ENCODE measurements at regions not wholly inside any gene's neighbourhood (a gene's known extent, or its start where the extent isn't known, plus 50 kb on each side); places are given as distances from the start of the nearest gene placed in this dataset.

DNA sequence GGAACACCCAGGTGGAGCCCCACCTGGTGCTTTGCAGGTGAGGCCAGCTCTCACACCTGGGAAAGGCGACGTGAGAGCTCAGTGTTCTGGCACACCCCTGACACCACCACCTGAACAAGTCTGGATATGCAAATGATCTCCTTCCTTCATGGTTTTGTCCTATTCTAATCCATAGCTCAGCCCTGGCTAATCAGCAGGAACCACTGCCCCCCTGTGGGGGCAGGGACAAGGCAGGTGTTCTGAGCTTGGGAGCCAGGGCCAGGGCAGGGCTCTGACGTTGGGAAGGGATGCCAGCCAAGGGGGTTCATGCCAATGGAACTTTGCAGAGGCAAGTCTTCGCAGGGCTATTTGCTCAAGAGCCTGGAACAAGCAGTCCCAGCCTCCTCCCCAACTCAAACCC, 144.2 kb downstream of the TRIM29 start:
- TF ChIP-seq, protein P1, sequence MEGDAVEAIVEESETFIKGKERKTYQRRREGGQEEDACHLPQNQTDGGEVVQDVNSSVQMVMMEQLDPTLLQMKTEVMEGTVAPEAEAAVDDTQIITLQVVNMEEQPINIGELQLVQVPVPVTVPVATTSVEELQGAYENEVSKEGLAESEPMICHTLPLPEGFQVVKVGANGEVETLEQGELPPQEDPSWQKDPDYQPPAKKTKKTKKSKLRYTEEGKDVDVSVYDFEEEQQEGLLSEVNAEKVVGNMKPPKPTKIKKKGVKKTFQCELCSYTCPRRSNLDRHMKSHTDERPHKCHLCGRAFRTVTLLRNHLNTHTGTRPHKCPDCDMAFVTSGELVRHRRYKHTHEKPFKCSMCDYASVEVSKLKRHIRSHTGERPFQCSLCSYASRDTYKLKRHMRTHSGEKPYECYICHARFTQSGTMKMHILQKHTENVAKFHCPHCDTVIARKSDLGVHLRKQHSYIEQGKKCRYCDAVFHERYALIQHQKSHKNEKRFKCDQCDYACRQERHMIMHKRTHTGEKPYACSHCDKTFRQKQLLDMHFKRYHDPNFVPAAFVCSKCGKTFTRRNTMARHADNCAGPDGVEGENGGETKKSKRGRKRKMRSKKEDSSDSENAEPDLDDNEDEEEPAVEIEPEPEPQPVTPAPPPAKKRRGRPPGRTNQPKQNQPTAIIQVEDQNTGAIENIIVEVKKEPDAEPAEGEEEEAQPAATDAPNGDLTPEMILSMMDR (IDR thresholded peaks at IDR 0.05) = no peak
- no peak for ATAC-seq (ENCODE audit: insufficient number of reproducible peaks, low FRiP score, low read depth)

DNA sequence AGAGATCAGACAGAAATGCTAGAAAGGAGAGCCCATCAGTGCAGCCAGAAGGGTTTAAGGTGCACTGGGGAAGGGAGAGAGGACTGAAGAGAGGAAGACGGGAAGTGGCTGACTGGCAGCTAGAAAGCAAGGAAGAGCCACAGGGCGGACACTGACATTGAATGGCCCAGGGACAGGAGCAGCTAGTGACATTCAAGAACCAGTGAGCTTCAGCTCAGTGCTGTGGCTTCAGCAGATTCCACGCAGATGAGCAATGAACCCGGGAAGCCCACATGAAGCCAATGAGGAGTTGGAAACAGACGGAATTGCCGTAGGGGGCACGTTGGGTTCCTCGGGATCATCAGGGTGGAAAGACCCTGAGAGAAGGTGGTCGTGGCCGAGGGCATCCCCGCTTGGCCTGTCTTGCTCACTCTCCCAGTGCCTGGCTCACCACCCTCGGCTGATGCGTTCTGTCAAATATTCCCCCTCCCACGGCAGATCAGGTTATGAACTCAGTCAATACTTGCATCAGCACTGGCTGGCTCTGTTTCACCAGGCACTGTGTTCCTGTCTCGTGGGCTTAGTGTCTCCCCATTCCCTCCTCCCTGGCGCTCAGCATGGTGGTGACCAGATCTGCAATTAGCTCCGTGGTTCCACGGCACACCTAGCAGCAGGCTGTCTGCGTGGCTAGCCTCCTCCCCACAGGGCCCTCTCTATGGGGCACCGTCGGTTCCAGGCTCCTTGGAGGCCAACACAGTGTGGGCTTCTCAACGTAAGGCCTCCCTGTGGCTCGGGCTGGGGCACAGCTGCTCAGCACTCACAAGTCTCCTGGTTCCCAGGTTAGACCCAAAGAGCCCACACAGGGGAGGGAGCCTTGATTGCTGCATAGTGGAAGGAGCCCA, 145.5 kb downstream of the TRIM29 start:
- no peak overlapping the region for H3K4me3 ChIP-seq
- DNase-seq (ENCODE audit: low spot score) (no peak), ATAC-seq (ENCODE audit: insufficient number of reproducible peaks, low FRiP score, low read depth) (no peak)
- H3K27ac ChIP-seq = no peak overlapping the region
- no peaks in the 10 kb centered on the region for H3K9me3 ChIP-seq
- H3K36me3 ChIP-seq = no peaks in the 10 kb centered on the region
- peaks cover 0 to 5% of the 10 kb centered on the region in 2 donors for H3K4me1 ChIP-seq (ENCODE audit: control insufficient read depth in 1 of 2, low read depth in 2 of 2)
- TF ChIP-seq, protein P1 (IDR thresholded peaks at IDR 0.05) = no peak
- H3K27me3 ChIP-seq (replicated peaks; ENCODE audit: insufficient read depth) = no peaks in the 10 kb centered on the region

More for the DNA sequence above, 144.2 kb downstream of the TRIM29 start:
- Histone ChIP-seq H3K36me3 (no peaks in the 10 kb centered on the region), H3K9me3 (no peaks in the 10 kb centered on the region), H3K4me1 (ENCODE audit: control insufficient read depth in 1 of 2, low read depth in 2 of 2) (peaks cover 0 to 5% of the 10 kb centered on the region in 2 donors), H3K27me3 (replicated peaks; ENCODE audit: insufficient read depth) (no peaks in the 10 kb centered on the region), H3K4me3 (no peak overlapping the region), H3K27ac (no peak overlapping the region)
- DNase-seq (ENCODE audit: low spot score) = no peak

DNA sequence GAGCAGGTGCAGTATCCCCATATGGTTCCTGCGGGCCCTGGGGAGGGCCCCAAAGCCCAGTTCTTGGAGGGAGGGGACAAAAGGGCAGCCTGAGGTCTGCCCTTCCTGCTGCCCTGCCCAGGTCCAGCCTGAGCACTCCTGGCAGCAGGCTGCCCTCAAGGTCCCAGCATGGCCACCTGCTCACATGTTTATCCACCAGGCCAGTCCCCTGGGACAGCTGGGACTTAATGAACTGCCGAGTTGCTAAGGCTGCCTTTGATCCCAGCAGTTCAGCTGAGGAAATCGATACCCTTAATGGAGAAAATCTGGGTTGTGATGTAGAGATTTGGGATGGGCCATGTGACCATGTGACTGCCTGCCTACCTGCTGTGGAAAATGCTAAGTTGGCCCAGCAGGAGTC, 146.2 kb downstream of the TRIM29 start:
- H3K4me1 ChIP-seq (ENCODE audit: control insufficient read depth in 1 of 2, low read depth in 2 of 2) = peaks cover 0 to 5% of the 10 kb centered on the region in 2 donors
- TF ChIP-seq, protein P1 (IDR thresholded peaks at IDR 0.05) = no peak
- H3K4me3 ChIP-seq = no peak overlapping the region
- H3K9me3 ChIP-seq = no peaks in the 10 kb centered on the region
- no peaks in the 10 kb centered on the region for H3K36me3 ChIP-seq
- ATAC-seq (ENCODE audit: insufficient number of reproducible peaks, low FRiP score, low read depth) = no peak
- no peaks in the 10 kb centered on the region for H3K27me3 ChIP-seq (replicated peaks; ENCODE audit: insufficient read depth)
- no peak for DNase-seq (ENCODE audit: low spot score)
- no peak overlapping the region for H3K27ac ChIP-seq

DNA sequence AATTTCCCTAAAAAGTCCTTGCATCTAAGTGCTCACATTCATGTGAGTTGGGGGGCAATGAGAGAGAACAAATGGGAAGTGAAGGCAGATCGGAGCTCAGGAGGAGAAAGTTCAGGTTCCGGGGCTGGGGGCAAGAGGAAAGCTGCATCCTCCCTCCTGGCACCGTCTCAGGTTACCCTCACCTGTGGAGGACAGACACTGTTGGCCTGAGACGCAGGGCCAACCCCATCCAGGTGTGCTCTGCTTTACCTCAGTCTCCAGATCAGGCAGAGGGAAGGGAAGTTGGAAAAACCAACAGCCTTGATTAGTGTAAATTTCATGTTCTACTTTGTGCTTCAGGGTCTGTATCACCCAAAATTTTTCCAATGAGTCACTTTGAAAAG, 146.9 kb downstream of the TRIM29 start:
- TF ChIP-seq, protein P1 (IDR thresholded peaks at IDR 0.05) = no peak
- Histone ChIP-seq H3K4me3 (no peak overlapping the region), H3K27ac (no peak overlapping the region), H3K4me1 (ENCODE audit: control insufficient read depth in 1 of 2, low read depth in 2 of 2) (peaks cover 0 to 5% of the 10 kb centered on the region in 2 donors), H3K27me3 (replicated peaks; ENCODE audit: insufficient read depth) (no peaks in the 10 kb centered on the region), H3K9me3 (no peaks in the 10 kb centered on the region), H3K36me3 (no peaks in the 10 kb centered on the region)
- ATAC-seq (ENCODE audit: insufficient number of reproducible peaks, low FRiP score, low read depth) (no peak), DNase-seq (ENCODE audit: low spot score) (no peak)

DNA sequence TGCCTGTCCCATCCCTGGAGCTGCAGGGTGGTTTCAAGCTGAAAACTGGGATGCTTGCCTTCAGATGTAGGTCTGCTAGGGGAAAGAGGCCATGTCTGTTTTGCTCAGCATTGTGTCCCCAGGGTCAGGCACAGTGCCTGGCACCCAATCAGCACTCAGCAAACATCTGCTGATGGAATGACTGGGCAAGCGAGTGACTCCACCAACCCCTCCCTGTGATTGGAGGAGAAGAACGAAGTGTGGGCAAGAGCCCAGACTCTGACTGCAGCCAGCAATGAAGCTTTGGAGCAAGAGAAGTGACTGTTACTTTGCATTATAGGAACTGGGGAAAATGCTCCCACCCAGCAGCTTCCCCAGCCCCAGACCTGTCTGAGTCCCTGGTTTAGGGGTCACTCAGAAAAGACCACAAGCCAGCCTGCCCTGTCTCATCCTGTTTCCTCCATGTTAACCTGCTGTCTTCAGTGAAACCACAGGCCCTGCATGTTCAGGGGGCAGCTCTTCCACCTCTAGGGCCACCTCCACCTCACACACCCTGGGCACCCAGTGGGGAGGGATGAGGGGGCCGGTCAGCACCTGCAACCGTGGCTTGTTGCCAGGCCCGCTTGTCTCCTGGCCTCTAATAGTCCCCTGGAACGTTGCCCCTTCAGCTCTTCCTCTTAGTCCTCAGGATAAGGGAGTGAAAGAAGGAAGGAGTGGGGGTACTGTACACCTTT, 147.4 kb downstream of the TRIM29 start:
- Histone ChIP-seq H3K4me1 (ENCODE audit: control insufficient read depth in 1 of 2, low read depth in 2 of 2) (peaks cover 0 to 5% of the 10 kb centered on the region in 2 donors), H3K27me3 (replicated peaks; ENCODE audit: insufficient read depth) (no peaks in the 10 kb centered on the region), H3K4me3 (no peak overlapping the region), H3K36me3 (no peaks in the 10 kb centered on the region), H3K9me3 (no peaks in the 10 kb centered on the region), H3K27ac (no peak overlapping the region)
- ATAC-seq (ENCODE audit: insufficient number of reproducible peaks, low FRiP score, low read depth) (no peak), DNase-seq (ENCODE audit: low spot score) (no peak)
- TF ChIP-seq, protein P1 (IDR thresholded peaks at IDR 0.05) = no peak
